ENCODE measurements at regions not wholly inside any gene's neighbourhood (a gene's known extent, or its start where the extent isn't known, plus 50 kb on each side); places are given as distances from the start of the nearest gene placed in this dataset.

DNA sequence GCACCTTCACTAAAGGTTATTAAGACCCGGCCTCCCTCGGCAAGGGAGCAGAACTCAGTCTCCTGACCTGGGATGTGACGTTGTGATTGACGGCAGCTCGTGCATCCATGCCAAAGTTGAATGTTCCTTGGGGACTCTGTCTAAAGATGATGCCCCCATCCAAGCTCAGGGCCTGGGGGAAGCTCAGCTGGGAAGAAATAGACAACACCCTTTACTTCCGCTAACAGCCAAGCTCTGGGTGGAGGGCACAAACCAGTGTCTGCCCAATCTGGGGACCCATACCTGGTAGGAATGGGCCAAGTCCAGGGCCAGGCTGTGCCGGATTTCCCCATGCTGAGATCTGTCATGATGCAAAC is 95.4 kb downstream of the RMI2 start:
- peaks cover 5% of the 10 kb centered on the region; the same call in 2 of the 3 replicates for H3K9me3 ChIP-seq (replicated peaks; ENCODE audit: control insufficient read depth, insufficient read depth, low read length)
- ChIA-PET CTCF (no interaction called here), POLR2A (no interaction called here), RAD21 (ENCODE audit: unreplicated experiment) (no interaction called here), SMC1A (ENCODE audit: uncharacterized antibody, unreplicated experiment) (no interaction called here)
- H3K79me2 ChIP-seq (ENCODE audit: control insufficient read depth, insufficient read depth, low read length): no peaks in the 10 kb centered on the region
- H3K27ac ChIP-seq (ENCODE audit: control insufficient read depth, insufficient read depth): no peak overlapping the region
- H4K20me1 ChIP-seq (ENCODE audit: control insufficient read depth, insufficient read depth): no peaks in the 10 kb centered on the region
- H3K9ac ChIP-seq (ENCODE audit: control insufficient read depth, insufficient read depth, low read length): no peak overlapping the region
- no TSS peak for BruUV-seq (replicated peaks)
- FAIRE-seq: no peak
- H3K4me2 ChIP-seq (ENCODE audit: control insufficient read depth, insufficient read depth): no peak overlapping the region
- H3K4me1 ChIP-seq (ENCODE audit: control insufficient read depth, insufficient read depth, low read length): no peaks in the 10 kb centered on the region
- WGBS (ENCODE audit: insufficient coverage, insufficient replicate concordance, low lambda C conversion rate, missing lambda C conversion rate): 64% methylated on average over 7 of the region's 7 CpGs
- H3K36me3 ChIP-seq (ENCODE audit: control insufficient read depth in 2 of 2, insufficient read depth in 2 of 2, low read length in 1 of 2): no peaks in the 10 kb centered on the region
- no peak overlapping the region for H2AFZ ChIP-seq (ENCODE audit: control insufficient read depth, low read depth, low read length)
- intact Hi-C loops (cut with micrococcal nuclease; ENCODE audit: unreplicated experiment) (no loop called here), in situ Hi-C loops (cut with MboI) (no loop called here)
- H3K4me3 ChIP-seq: no peak overlapping the region
- no peak for DNase-seq (ENCODE audit: low read depth, low spot score)
- H3K27me3 ChIP-seq (replicated peaks in 1 of 2; ENCODE audit: control insufficient read depth in 2 of 2, insufficient read depth in 2 of 2, low read length in 1 of 2): no peaks in the 10 kb centered on the region
- no peak for ATAC-seq
- no peak for TF ChIP-seq ZBTB4 (CRISPR knock-in tag; IDR thresholded peaks at IDR 0.05)

DNA sequence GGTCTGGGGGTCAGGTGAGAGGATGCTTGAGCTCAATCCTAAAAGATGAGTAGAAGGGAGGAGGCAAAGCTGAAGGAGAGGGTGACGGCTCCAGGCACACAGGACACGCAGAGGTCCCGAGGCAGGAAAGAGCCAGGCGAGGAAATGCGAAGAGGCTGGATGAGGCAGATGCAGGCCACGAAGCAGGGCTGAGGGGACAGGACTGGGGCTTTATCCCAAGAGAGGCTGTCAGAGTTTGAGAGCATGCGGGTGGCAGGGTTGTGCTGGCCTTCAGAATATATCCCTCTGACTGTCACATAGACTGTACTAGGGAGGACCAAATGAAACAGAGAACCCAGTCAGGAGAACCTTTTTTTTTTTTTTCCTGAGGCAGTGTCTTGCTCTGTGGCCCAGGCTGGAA is 100.2 kb downstream of the RMI2 start:
- CTCF ChIA-PET: interaction anchor here (0.5 kb wide), 1 partner anchor 251 kb away, joined by 3 read pairs; no protein-coding TSS in a partner anchor
- intact Hi-C loops (cut with micrococcal nuclease; ENCODE audit: unreplicated experiment) (no loop called here), in situ Hi-C loops (cut with MboI) (no loop called here)
- H3K36me3 ChIP-seq (ENCODE audit: control insufficient read depth in 2 of 2, insufficient read depth in 2 of 2, low read length in 1 of 2): no peaks in the 10 kb centered on the region
- H3K27ac ChIP-seq (ENCODE audit: control insufficient read depth, insufficient read depth): no peak overlapping the region
- no peak overlapping the region for H2AFZ ChIP-seq (ENCODE audit: control insufficient read depth, low read depth, low read length)
- H3K9ac ChIP-seq (ENCODE audit: control insufficient read depth, insufficient read depth, low read length): no peak overlapping the region
- no peak overlapping the region for H3K4me3 ChIP-seq
- DNase-seq (ENCODE audit: low read depth, low spot score) (no peak), ATAC-seq (no peak), FAIRE-seq (no peak)
- no peaks in the 10 kb centered on the region for H3K4me1 ChIP-seq (ENCODE audit: control insufficient read depth, insufficient read depth, low read length)
- RAD21 ChIA-PET (ENCODE audit: unreplicated experiment): no interaction called here
- POLR2A ChIA-PET: no interaction called here
- H3K79me2 ChIP-seq (ENCODE audit: control insufficient read depth, insufficient read depth, low read length): no peaks in the 10 kb centered on the region
- no peaks in the 10 kb centered on the region; the same call in 2 of the 3 replicates for H3K9me3 ChIP-seq (replicated peaks; ENCODE audit: control insufficient read depth, insufficient read depth, low read length)
- no peak overlapping the region for H3K4me2 ChIP-seq (ENCODE audit: control insufficient read depth, insufficient read depth)
- no peaks in the 10 kb centered on the region for H3K27me3 ChIP-seq (replicated peaks in 1 of 2; ENCODE audit: control insufficient read depth in 2 of 2, insufficient read depth in 2 of 2, low read length in 1 of 2)
- WGBS (ENCODE audit: insufficient coverage, insufficient replicate concordance, low lambda C conversion rate, missing lambda C conversion rate): 56% methylated on average over 7 of the region's 7 CpGs
- SMC1A ChIA-PET (ENCODE audit: uncharacterized antibody, unreplicated experiment): interaction anchor here (0.6 to 0.9 kb wide), 2 partner anchors 16 to 43 kb away, joined by 3 read pairs; no protein-coding TSS in a partner anchor
- no TSS peak for BruUV-seq (replicated peaks)
- no peaks in the 10 kb centered on the region for H4K20me1 ChIP-seq (ENCODE audit: control insufficient read depth, insufficient read depth)
- TF ChIP-seq, protein P1, sequence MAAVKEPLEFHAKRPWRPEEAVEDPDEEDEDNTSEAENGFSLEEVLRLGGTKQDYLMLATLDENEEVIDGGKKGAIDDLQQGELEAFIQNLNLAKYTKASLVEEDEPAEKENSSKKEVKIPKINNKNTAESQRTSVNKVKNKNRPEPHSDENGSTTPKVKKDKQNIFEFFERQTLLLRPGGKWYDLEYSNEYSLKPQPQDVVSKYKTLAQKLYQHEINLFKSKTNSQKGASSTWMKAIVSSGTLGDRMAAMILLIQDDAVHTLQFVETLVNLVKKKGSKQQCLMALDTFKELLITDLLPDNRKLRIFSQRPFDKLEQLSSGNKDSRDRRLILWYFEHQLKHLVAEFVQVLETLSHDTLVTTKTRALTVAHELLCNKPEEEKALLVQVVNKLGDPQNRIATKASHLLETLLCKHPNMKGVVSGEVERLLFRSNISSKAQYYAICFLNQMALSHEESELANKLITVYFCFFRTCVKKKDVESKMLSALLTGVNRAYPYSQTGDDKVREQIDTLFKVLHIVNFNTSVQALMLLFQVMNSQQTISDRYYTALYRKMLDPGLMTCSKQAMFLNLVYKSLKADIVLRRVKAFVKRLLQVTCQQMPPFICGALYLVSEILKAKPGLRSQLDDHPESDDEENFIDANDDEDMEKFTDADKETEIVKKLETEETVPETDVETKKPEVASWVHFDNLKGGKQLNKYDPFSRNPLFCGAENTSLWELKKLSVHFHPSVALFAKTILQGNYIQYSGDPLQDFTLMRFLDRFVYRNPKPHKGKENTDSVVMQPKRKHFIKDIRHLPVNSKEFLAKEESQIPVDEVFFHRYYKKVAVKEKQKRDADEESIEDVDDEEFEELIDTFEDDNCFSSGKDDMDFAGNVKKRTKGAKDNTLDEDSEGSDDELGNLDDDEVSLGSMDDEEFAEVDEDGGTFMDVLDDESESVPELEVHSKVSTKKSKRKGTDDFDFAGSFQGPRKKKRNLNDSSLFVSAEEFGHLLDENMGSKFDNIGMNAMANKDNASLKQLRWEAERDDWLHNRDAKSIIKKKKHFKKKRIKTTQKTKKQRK (IDR thresholded peaks at IDR 0.05; ENCODE audit: low read depth, low read length): no peak
- TF ChIP-seq BCL11A (IDR thresholded peaks at IDR 0.05; ENCODE audit: low read depth, low read length) (no peak), PAX8 (IDR thresholded peaks at IDR 0.05) (no peak), HCFC1 (IDR thresholded peaks at IDR 0.05; ENCODE audit: low read length) (no peak), FOS (IDR thresholded peaks at IDR 0.05; ENCODE audit: borderline replicate concordance, extremely low read depth, insufficient read length) (no peak), RCOR1 (conservative IDR thresholded peaks at IDR 0.05; ENCODE audit: low read depth, low read length) (no peak), EED (IDR thresholded peaks at IDR 0.05; ENCODE audit: low read depth) (no peak), MTA3 (IDR thresholded peaks at IDR 0.05; ENCODE audit: borderline replicate concordance, low read length) (no peak)
- TF ChIP-seq, protein P2, sequence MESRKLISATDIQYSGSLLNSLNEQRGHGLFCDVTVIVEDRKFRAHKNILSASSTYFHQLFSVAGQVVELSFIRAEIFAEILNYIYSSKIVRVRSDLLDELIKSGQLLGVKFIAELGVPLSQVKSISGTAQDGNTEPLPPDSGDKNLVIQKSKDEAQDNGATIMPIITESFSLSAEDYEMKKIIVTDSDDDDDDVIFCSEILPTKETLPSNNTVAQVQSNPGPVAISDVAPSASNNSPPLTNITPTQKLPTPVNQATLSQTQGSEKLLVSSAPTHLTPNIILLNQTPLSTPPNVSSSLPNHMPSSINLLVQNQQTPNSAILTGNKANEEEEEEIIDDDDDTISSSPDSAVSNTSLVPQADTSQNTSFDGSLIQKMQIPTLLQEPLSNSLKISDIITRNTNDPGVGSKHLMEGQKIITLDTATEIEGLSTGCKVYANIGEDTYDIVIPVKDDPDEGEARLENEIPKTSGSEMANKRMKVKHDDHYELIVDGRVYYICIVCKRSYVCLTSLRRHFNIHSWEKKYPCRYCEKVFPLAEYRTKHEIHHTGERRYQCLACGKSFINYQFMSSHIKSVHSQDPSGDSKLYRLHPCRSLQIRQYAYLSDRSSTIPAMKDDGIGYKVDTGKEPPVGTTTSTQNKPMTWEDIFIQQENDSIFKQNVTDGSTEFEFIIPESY (IDR thresholded peaks at IDR 0.05): no peak

Measured in GM12878 (cell line).